HL-60 (cell line): ENCODE measurements at regions not wholly inside any gene's neighbourhood (a gene's known extent, or its start where the extent isn't known, plus 50 kb on each side); places are given as distances from the start of the nearest gene placed in this dataset.

Experiments
- GABPA ChIP-seq: IDR thresholded peaks from 2 replicates; pipeline ENCODE4 v1.6.1; 2012; ENCODE audit warnings: low read depth
- POLR2AphosphoS5 ChIP-seq: IDR thresholded peaks from 2 replicates; pipeline ENCODE4 v1.6.1; 2012; ENCODE audit warnings: low read depth
- SPI1 ChIP-seq: IDR thresholded peaks from 2 replicates; pipeline ENCODE4 v1.6.1; 2012; ENCODE audit warnings: low read depth, mild to moderate bottlenecking, borderline replicate concordance
- TF ChIP-seq, protein P1 (sequence below): IDR thresholded peaks from one replicate; pipeline ENCODE4 v1.5.1; 2011; ENCODE audit warnings: low read length, control low read depth, inconsistent platforms; ENCODE audit not compliant: insufficient read depth
- TF ChIP-seq, protein P2 (sequence below): IDR thresholded peaks from 2 replicates; pipeline ENCODE4 v1.6.1; 2012; ENCODE audit warnings: low read depth; ENCODE audit not compliant: insufficient replicate concordance

DNA sequence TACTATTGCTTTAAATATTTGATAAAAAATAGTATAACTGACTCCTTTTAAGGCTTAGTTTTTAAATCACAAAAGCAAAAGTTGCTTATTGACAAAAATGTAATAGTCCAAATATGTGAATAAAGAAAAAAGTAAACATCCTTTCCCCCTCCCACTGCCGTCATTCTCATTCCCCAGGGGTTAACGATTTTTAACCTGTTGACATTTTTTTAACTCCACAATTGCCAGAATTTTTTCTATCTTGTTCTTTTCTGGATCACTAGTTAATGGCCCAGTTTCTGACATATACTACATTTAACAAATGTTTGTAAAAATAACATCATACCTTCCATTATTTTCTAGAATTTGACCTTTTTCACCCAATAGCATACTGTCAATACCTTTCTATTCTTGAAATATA, 60.6 kb upstream of the TCF12 start:
- TF ChIP-seq, protein P1, sequence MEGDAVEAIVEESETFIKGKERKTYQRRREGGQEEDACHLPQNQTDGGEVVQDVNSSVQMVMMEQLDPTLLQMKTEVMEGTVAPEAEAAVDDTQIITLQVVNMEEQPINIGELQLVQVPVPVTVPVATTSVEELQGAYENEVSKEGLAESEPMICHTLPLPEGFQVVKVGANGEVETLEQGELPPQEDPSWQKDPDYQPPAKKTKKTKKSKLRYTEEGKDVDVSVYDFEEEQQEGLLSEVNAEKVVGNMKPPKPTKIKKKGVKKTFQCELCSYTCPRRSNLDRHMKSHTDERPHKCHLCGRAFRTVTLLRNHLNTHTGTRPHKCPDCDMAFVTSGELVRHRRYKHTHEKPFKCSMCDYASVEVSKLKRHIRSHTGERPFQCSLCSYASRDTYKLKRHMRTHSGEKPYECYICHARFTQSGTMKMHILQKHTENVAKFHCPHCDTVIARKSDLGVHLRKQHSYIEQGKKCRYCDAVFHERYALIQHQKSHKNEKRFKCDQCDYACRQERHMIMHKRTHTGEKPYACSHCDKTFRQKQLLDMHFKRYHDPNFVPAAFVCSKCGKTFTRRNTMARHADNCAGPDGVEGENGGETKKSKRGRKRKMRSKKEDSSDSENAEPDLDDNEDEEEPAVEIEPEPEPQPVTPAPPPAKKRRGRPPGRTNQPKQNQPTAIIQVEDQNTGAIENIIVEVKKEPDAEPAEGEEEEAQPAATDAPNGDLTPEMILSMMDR, result no peak
- TF ChIP-seq POLR2AphosphoS5 (no peak), GABPA (no peak), SPI1 (no peak)
- TF ChIP-seq, protein P2, sequence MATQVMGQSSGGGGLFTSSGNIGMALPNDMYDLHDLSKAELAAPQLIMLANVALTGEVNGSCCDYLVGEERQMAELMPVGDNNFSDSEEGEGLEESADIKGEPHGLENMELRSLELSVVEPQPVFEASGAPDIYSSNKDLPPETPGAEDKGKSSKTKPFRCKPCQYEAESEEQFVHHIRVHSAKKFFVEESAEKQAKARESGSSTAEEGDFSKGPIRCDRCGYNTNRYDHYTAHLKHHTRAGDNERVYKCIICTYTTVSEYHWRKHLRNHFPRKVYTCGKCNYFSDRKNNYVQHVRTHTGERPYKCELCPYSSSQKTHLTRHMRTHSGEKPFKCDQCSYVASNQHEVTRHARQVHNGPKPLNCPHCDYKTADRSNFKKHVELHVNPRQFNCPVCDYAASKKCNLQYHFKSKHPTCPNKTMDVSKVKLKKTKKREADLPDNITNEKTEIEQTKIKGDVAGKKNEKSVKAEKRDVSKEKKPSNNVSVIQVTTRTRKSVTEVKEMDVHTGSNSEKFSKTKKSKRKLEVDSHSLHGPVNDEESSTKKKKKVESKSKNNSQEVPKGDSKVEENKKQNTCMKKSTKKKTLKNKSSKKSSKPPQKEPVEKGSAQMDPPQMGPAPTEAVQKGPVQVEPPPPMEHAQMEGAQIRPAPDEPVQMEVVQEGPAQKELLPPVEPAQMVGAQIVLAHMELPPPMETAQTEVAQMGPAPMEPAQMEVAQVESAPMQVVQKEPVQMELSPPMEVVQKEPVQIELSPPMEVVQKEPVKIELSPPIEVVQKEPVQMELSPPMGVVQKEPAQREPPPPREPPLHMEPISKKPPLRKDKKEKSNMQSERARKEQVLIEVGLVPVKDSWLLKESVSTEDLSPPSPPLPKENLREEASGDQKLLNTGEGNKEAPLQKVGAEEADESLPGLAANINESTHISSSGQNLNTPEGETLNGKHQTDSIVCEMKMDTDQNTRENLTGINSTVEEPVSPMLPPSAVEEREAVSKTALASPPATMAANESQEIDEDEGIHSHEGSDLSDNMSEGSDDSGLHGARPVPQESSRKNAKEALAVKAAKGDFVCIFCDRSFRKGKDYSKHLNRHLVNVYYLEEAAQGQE, result no peak
